ENCODE measurements at regions not wholly inside any gene's neighbourhood (a gene's known extent, or its start where the extent isn't known, plus 50 kb on each side); places are given as distances from the start of the nearest gene placed in this dataset.
A peak's percentile ranks its signal among the peaks of the same experiment; 100 is the strongest.
"Not testable (repeated sequence)": the region's sequence is repeated elsewhere in the genome, so short reads cannot be mapped to it uniquely, and the experiment has no call there.

GRCh38 chr12:92056756-92057155 is 88.9 kb downstream of the BTG1 start:
- CTCF ChIA-PET; H3K9me3 Mint-ChIP-seq; DNase-seq; H3K9me3 ChIP-seq (ENCODE audit: low read length); H3K4me3 ChIP-seq (ENCODE audit: low read length); H3K27ac ChIP-seq (ENCODE audit: low read depth, low read length); H3K27me3 Mint-ChIP-seq; H3K36me3 ChIP-seq (ENCODE audit: insufficient read depth, low read length); H3K27me3 ChIP-seq (ENCODE audit: insufficient read depth, low read length, poor library complexity, severe bottlenecking): not testable (repeated sequence)
- POLR2A ChIA-PET: interaction anchor here (0.7 kb wide), 1 partner anchor 89 kb away, joined by 6 read pairs; no protein-coding TSS in a partner anchor
- Mint-ChIP-seq H3K27ac (peak overlapping the region in 7 of 8 donors; percentile 63 to 98 (median 91)), H3K36me3 (peaks cover 4 to 17% (median 4%) of the 10 kb centered on the region in 3 donors), H3K4me1 (peaks cover 36 to 67% (median 55%) of the 10 kb centered on the region in 3 donors), H3K4me3 (peak overlapping the region in 2 of 7 donors; percentile 30 to 43)
- peaks cover 46% of the 10 kb centered on the region for H3K4me1 ChIP-seq (ENCODE audit: insufficient read depth, low read length)

- H3K27ac ChIP-seq (ENCODE audit: low read depth, low read length): no peak overlapping the region
Measured at GRCh38 chr12:92056290-92056689, 89.4 kb downstream of the BTG1 start.

GRCh38 chr12:92055877-92056276 is 89.8 kb downstream of the BTG1 start:
- H3K9me3 Mint-ChIP-seq: peaks cover 0 to 1% (median 0%) of the 10 kb centered on the region in 5 donors
- no peaks in the 10 kb centered on the region for H3K9me3 ChIP-seq (ENCODE audit: low read length)
- no peaks in the 10 kb centered on the region for H3K27me3 ChIP-seq (ENCODE audit: insufficient read depth, low read length, poor library complexity, severe bottlenecking)
- H3K4me3 Mint-ChIP-seq: peak overlapping the region in 6 of 7 donors; percentile 54 to 75 (median 68)
- no peak overlapping the region for H3K27ac ChIP-seq (ENCODE audit: low read depth, low read length)
- H3K4me3 ChIP-seq (ENCODE audit: low read length): no peak overlapping the region
- peak in 4 of 5 donors; percentile 23 to 72 (median 60) for DNase-seq
- H3K27me3 Mint-ChIP-seq: no peaks in the 10 kb centered on the region
- POLR2A ChIA-PET: no interaction called here
- H3K4me1 ChIP-seq (ENCODE audit: insufficient read depth, low read length): peaks cover 46% of the 10 kb centered on the region
- CTCF ChIA-PET: no interaction called here
- no peaks in the 10 kb centered on the region for H3K36me3 ChIP-seq (ENCODE audit: insufficient read depth, low read length)
- H3K36me3 Mint-ChIP-seq: peaks cover 2 to 18% (median 3%) of the 10 kb centered on the region in 3 donors
- H3K27ac Mint-ChIP-seq: peak overlapping the region; percentile 58 to 98 (median 92)
- H3K4me1 Mint-ChIP-seq: peaks cover 38 to 69% (median 59%) of the 10 kb centered on the region in 3 donors

More at GRCh38 chr12:92056290-92056689, 89.4 kb downstream of the BTG1 start:
- Histone ChIP-seq H3K4me3 (ENCODE audit: low read length) (no peak overlapping the region), H3K27me3 (ENCODE audit: insufficient read depth, low read length, poor library complexity, severe bottlenecking) (no peaks in the 10 kb centered on the region), H3K36me3 (ENCODE audit: insufficient read depth, low read length) (no peaks in the 10 kb centered on the region), H3K9me3 (ENCODE audit: low read length) (no peaks in the 10 kb centered on the region), H3K4me1 (ENCODE audit: insufficient read depth, low read length) (peaks cover 46% of the 10 kb centered on the region)
- H3K27ac Mint-ChIP-seq: peak overlapping the region; percentile 58 to 98 (median 92)
- no peak for DNase-seq
- H3K4me1 Mint-ChIP-seq: peaks cover 38 to 69% (median 59%) of the 10 kb centered on the region in 3 donors
- H3K27me3 Mint-ChIP-seq: no peaks in the 10 kb centered on the region
- peak overlapping the region in 5 of 7 donors; percentile 27 to 75 (median 61) for H3K4me3 Mint-ChIP-seq
- CTCF ChIA-PET: no interaction called here
- H3K9me3 Mint-ChIP-seq: peaks cover 0 to 1% (median 0%) of the 10 kb centered on the region in 5 donors
- POLR2A ChIA-PET: interaction anchor here (0.7 kb wide), 1 partner anchor 90 kb away, joined by 6 read pairs; no protein-coding TSS in a partner anchor
- H3K36me3 Mint-ChIP-seq: peaks cover 2 to 16% (median 3%) of the 10 kb centered on the region in 3 donors

GRCh38 chr12:92051441-92051840 is 94.2 kb downstream of the BTG1 start:
- H3K27me3 ChIP-seq (ENCODE audit: insufficient read depth, low read length, poor library complexity, severe bottlenecking): no peaks in the 10 kb centered on the region
- H3K27ac ChIP-seq (ENCODE audit: low read depth, low read length): no peak overlapping the region
- peaks cover 31% of the 10 kb centered on the region for H3K4me1 ChIP-seq (ENCODE audit: insufficient read depth, low read length)
- POLR2A ChIA-PET: interaction anchor here (1.7 kb wide), 1 partner anchor 21 kb away, joined by 5 read pairs; no protein-coding TSS in a partner anchor
- DNase-seq: no peak
- Mint-ChIP-seq H3K27me3 (peaks cover 0 to 2% of the 10 kb centered on the region in 2 donors), H3K4me1 (peaks cover 31 to 67% (median 60%) of the 10 kb centered on the region in 3 donors), H3K36me3 (peaks cover 0 to 27% (median 10%) of the 10 kb centered on the region in 3 donors), H3K27ac (peak overlapping the region in 1 of 8 donors; percentile 12), H3K4me3 (no peak overlapping the region), H3K9me3 (no peaks in the 10 kb centered on the region)
- CTCF ChIA-PET: interaction anchor here (1.2 kb wide), 1 partner anchor 670 kb away, joined by 3 read pairs; no protein-coding TSS in a partner anchor
- H3K4me3 ChIP-seq (ENCODE audit: low read length): no peak overlapping the region
- no peaks in the 10 kb centered on the region for H3K36me3 ChIP-seq (ENCODE audit: insufficient read depth, low read length)
- H3K9me3 ChIP-seq (ENCODE audit: low read length): no peaks in the 10 kb centered on the region

- peaks cover 23 to 68% (median 50%) of the 10 kb centered on the region in 3 donors for H3K4me1 Mint-ChIP-seq
- Histone ChIP-seq H3K9me3 (ENCODE audit: low read length) (no peaks in the 10 kb centered on the region), H3K4me1 (ENCODE audit: insufficient read depth, low read length) (peaks cover 19% of the 10 kb centered on the region), H3K4me3 (ENCODE audit: low read length) (no peak overlapping the region), H3K36me3 (ENCODE audit: insufficient read depth, low read length) (no peaks in the 10 kb centered on the region), H3K27ac (ENCODE audit: low read depth, low read length) (no peak overlapping the region), H3K27me3 (ENCODE audit: insufficient read depth, low read length, poor library complexity, severe bottlenecking) (no peaks in the 10 kb centered on the region)
- DNase-seq: no peak
- ChIA-PET CTCF (interaction anchor here (1.0 to 1.5 kb wide), 3 partner anchors 95 to 238 kb away, joined by 3 to 4 read pairs (median 4); partner anchors contain the start of gene BTG1), POLR2A (no interaction called here)
- no peaks in the 10 kb centered on the region for H3K9me3 Mint-ChIP-seq
- H3K4me3 Mint-ChIP-seq: no peak overlapping the region
- H3K27ac Mint-ChIP-seq: peak overlapping the region in 4 of 8 donors; percentile 3 to 16 (median 7)
- peaks cover 0 to 41% (median 10%) of the 10 kb centered on the region in 3 donors for H3K36me3 Mint-ChIP-seq
- H3K27me3 Mint-ChIP-seq: peaks cover 0 to 2% of the 10 kb centered on the region in 2 donors
Measured at GRCh38 chr12:92049403-92049802, 96.2 kb downstream of the BTG1 start.

- no peak for DNase-seq
- H3K27me3 Mint-ChIP-seq: peaks cover 0 to 2% of the 10 kb centered on the region in 2 donors
- H3K4me3 Mint-ChIP-seq: peak overlapping the region in 6 of 7 donors; percentile 23 to 76 (median 71)
- CTCF ChIA-PET: no interaction called here
- peaks cover 0 to 35% (median 11%) of the 10 kb centered on the region in 3 donors for H3K36me3 Mint-ChIP-seq
- Histone ChIP-seq H3K27me3 (ENCODE audit: insufficient read depth, low read length, poor library complexity, severe bottlenecking) (no peaks in the 10 kb centered on the region), H3K4me1 (ENCODE audit: insufficient read depth, low read length) (peaks cover 18% of the 10 kb centered on the region), H3K27ac (ENCODE audit: low read depth, low read length) (no peak overlapping the region), H3K9me3 (ENCODE audit: low read length) (no peaks in the 10 kb centered on the region), H3K4me3 (ENCODE audit: low read length) (peak overlapping the region; percentile 11), H3K36me3 (ENCODE audit: insufficient read depth, low read length) (no peaks in the 10 kb centered on the region)
- H3K9me3 Mint-ChIP-seq: no peaks in the 10 kb centered on the region
- H3K4me1 Mint-ChIP-seq: peaks cover 23 to 83% (median 54%) of the 10 kb centered on the region in 3 donors
- H3K27ac Mint-ChIP-seq: peak overlapping the region in 6 of 8 donors; percentile 21 to 83 (median 68)
- POLR2A ChIA-PET: no interaction called here
Measured at GRCh38 chr12:92047393-92047826, 98.2 kb downstream of the BTG1 start.

GRCh38 chr12:92046557-92047392 is 98.9 kb downstream of the BTG1 start:
- Mint-ChIP-seq H3K4me1 (peaks cover 27 to 84% (median 54%) of the 10 kb centered on the region in 3 donors), H3K4me3 (peak overlapping the region; percentile 26 to 76 (median 72)), H3K9me3 (no peaks in the 10 kb centered on the region), H3K36me3 (peaks cover 0 to 31% (median 11%) of the 10 kb centered on the region in 3 donors), H3K27ac (peak overlapping the region; percentile 18 to 83 (median 78)), H3K27me3 (peaks cover 0 to 2% of the 10 kb centered on the region in 2 donors)
- no peaks in the 10 kb centered on the region for H3K36me3 ChIP-seq (ENCODE audit: insufficient read depth, low read length)
- peak overlapping the region; percentile 11 for H3K4me3 ChIP-seq (ENCODE audit: low read length)
- H3K27me3 ChIP-seq (ENCODE audit: insufficient read depth, low read length, poor library complexity, severe bottlenecking): no peaks in the 10 kb centered on the region
- no peak overlapping the region for H3K27ac ChIP-seq (ENCODE audit: low read depth, low read length)
- H3K9me3 ChIP-seq (ENCODE audit: low read length): no peaks in the 10 kb centered on the region
- ChIA-PET POLR2A (interaction anchor here (0.6 kb wide), 1 partner anchor 102 kb away, joined by 3 read pairs; no protein-coding TSS in a partner anchor), CTCF (interaction anchor here (1.4 kb wide), 1 partner anchor 15 kb away, joined by 3 read pairs; no protein-coding TSS in a partner anchor)
- H3K4me1 ChIP-seq (ENCODE audit: insufficient read depth, low read length): peaks cover 25% of the 10 kb centered on the region
- no peak for DNase-seq
